Muscle of back (tissue), 3 donors: ENCODE measurements at regions not wholly inside any gene's neighbourhood (a gene's known extent, or its start where the extent isn't known, plus 50 kb on each side); places are given as distances from the start of the nearest gene placed in this dataset.

ENCODE experiments used
- DNase-seq, 3 donors: peaks; one replicate each; pipeline versions ENCODE4 v3.0.0 to v3.0.0-alpha.2; 2013

DNA sequence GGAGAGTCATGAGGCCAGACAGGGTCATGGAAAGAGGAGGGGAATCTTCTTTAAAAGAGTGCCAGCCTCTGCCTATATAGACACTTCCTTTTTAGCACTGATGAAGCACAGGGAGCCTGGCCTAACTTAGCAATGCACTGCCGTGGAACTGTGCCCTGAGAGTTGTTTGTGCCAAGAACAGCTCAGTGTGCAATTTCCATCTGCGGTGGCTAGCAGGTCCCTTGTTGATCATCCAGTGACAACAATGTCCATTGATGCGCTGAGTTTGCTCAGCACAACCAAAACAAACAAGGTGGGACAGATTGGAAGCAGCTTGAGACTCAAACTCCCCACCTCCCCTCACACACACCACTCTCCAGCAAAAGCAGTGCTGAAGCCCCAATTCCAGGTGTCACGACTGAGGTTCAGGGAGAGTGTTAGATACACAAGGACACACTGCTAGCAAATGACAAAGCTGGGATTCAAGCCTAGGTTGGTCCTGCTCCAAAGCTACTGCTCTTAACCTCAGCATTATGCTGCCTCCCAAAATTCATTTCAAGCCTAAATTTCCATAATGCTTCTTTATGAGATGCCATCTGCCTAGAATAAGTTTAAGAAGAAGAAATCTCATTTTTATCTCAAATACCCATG, 316.6 kb upstream of the UBE2E2 start:
- DNase-seq, result peak in 2 of 3 donors; percentile 23 to 34

DNA sequence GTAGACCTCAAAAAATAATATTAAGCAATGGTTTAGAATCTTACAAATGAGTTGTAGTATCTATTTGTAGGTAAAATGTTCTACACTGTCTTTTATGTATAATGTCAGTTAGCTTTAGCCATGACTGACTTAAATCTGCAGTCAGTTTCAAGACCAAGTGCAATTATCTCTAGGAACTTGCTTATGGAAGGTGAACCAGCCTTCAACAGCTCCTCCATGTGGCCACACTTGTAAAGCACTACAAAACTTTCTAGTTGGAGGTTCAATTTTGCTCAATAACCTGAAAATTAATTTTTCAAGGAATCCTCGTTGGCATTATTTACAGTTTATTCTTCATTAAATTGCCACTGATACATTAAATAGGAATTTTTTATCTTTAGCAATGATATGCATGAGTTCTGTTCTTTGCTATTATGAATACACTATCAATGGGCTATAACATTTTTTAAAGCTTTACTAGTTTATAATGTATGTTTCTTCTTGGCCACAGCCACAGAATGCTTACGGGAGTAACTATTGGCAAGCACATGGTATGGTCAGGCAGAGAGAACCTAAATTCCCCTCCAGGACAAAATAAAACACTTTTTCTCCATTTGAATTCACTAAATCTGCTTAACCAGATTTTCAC, 315.3 kb upstream of the UBE2E2 start:
- peak in 2 of 3 donors; percentile 24 to 67 for DNase-seq

DNA sequence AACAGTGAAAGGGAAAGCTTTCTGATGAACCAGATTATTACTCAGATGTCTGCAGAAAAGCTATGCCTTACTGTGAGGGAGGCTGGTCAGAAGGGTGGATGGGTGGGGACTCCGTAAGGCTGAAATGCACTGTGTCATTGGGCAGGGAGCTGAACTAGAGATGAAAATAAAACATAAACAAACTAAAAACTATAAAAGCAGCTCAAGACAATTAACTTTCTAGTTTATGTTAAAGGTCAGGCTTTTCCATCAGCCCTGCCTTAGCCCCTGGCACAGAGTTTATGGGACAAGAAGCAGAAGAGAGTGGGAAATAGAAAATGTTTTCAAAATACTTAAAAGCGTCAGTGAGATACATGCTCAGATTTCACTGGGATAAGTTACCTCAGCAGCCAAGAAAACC, 310.0 kb upstream of the UBE2E2 start:
- DNase-seq, result peak; percentile 40 to 86 (median 46)

GRCh38 chr3:22893644-22894325, 309.3 kb upstream of the UBE2E2 start:
- peak; percentile 87 to 96 (median 91) for DNase-seq

DNA sequence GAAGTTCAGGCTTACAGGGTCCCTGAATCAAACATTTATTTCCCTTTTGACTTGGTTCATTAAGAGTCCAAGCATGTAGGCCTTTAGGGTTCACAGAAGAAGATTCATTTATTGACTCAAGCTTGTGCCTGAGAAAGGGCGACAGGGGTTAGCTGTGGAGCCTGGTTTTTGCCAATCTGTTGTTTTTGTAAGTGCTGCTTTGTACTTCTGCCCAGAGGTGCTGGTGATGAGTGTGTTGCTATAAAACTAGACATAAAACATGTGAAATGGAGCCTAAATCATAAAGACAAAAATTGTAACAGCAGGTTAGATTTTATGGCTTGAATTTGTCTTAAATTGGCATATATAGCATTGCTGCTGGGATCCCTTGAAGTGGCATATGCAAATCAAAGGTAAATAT, 308.3 kb upstream of the UBE2E2 start:
- DNase-seq, result peak in 1 of 3 donors; percentile 24

GRCh38 chr3:22895671-22896070, 307.5 kb upstream of the UBE2E2 start:
- DNase-seq, result no peak

DNA sequence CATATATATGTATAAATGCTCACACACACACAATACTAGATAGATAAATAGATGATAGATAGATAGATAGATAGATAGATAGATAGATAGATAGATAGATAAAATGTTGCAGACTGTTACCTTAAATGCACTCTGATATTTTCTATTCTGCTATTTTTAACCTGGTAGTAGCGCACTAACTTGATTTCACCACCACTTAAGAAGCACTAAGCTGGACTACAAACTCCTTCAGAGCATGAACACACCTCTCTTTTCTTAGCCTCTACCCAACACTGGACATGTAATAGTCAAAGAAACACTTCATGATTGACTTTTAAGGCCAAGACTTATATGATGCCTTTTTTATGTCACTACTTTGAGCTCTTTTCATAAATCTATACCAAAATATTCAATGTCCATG, 304.6 kb upstream of the UBE2E2 start:
- no peak for DNase-seq

DNA sequence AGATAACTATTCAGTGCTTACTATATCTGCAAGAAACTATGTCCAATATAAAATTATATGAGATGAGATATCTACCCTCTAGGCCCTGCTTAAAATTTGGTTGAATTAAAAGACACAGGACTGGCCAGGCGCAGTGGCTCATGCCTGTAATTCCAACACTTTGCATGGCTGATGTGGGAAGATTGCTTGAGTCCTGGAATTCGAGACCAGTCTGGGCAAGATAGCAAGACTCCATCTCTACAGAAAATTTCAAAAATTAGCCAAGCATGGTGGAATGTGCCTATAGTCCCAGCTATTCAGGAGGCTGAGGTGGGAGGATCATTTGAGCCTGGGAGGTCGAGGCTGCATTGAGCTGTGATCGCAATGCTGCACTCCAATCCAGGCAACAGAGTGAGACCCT, 303.7 kb upstream of the UBE2E2 start:
- DNase-seq, result no peak

GRCh38 chr3:22900296-22900695, 302.8 kb upstream of the UBE2E2 start:
- DNase-seq, result no peak

DNA sequence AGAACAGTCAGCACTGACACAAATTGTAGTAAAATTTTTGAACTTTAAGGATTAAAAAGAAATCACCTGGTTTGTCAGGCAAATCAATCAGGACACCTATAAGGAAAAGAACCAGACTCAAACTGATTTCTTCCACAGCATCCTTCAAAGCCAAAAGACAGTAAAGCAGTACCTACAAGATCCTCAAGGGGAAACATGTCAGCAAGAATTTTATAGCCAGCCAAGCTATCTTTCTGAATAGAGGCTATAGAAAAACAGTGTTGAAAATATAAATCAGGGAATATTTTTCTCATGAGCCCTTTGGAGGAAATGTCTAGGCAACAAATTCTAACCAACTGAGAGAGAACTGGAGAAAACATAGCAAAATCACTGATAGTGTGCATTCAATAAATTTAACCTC, 301.4 kb upstream of the UBE2E2 start:
- no peak for DNase-seq

GRCh38 chr3:22907161-22907780, 295.9 kb upstream of the UBE2E2 start:
- no peak for DNase-seq

DNA sequence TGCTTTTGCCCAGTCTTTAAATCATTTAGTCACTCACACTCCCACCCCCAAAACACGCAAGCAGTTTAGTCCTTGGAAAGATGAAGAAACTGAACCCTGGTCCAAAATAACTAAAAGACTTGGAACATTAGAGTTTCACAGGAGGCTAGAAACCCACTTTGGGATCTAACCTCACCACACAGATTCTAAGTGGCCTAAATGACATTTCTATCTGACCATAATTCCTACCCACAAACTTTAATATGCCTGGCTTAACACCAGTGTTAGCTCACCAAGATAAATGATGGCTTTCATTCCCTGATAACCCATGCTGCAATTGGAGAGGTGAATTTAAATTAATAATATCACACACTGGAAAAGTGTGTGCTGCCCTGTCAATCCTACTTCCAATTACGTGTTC, 295.3 kb upstream of the UBE2E2 start:
- DNase-seq, result no peak

DNA sequence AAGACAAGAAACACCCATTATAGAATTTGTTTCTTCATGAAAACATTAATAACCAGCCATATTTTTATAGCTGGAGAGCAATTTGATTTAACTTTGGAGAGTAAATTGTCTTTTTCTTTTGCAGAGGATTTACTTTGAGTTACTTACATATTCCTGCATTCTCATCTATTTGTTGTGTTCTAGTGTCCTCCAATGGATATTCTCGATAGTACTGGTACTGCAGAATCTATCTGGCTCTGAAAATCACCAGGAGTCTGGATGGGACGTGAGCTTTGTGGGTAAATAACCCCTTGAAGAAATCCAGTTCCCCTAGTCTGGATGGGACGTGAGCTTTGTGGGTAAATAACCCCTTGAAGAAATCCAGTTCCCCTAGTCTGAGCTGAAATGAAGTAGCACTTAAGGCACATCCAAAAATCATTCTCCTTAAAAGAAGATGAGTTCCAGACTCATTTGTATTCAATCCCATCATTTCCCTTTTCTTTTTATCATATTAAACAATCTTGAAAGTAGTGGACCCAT, 294.1 kb upstream of the UBE2E2 start:
- peak in 2 of 3 donors; percentile 43 to 66 for DNase-seq

GRCh38 chr3:22916933-22917332, 286.2 kb upstream of the UBE2E2 start:
- peak in 1 of 3 donors; percentile 35 for DNase-seq

GRCh38 chr3:22920006-22920405, 283.1 kb upstream of the UBE2E2 start:
- peak in 2 of 3 donors; percentile 36 to 62 for DNase-seq

GRCh38 chr3:22922317-22922716, 280.8 kb upstream of the UBE2E2 start:
- no peak for DNase-seq

- no peak for DNase-seq
These were observed 279.4 kb upstream of the UBE2E2 start for GRCh38 chr3:22923711-22924110.

GRCh38 chr3:22928216-22929110, 274.7 kb upstream of the UBE2E2 start:
- DNase-seq, result peak in 1 of 3 donors; percentile 37

- peak in 1 of 3 donors; percentile 75 for DNase-seq
These were observed 269.9 kb upstream of the UBE2E2 start for GRCh38 chr3:22933051-22933840.

GRCh38 chr3:22933841-22934116, 269.3 kb upstream of the UBE2E2 start:
- peak in 1 of 3 donors; percentile 33 for DNase-seq

- no peak for DNase-seq
These were observed 268.1 kb upstream of the UBE2E2 start for GRCh38 chr3:22935040-22935439.
